Immature natural killer cell (primary cell): ENCODE measurements at regions not wholly inside any gene's neighbourhood (a gene's known extent, or its start where the extent isn't known, plus 50 kb on each side); places are given as distances from the start of the nearest gene placed in this dataset.
A peak's percentile ranks its signal among the peaks of the same experiment; 100 is the strongest.

Experiments
- DNase-seq, 3 donors: peaks; one replicate each; pipeline ENCODE4 v3.0.0; 2022; ENCODE audit warnings: mixed read lengths in 1 of 3
- H3K27ac Mint-ChIP-seq, 6 donors: one replicate each; pipeline ENCODE4 v1.8.0; 2020; ENCODE audit warnings: mixed read lengths in 6 of 6, mild to moderate bottlenecking in 5 of 6, inconsistent platforms in 4 of 6, moderate library complexity in 3 of 6
- H3K27me3 Mint-ChIP-seq, 3 donors: one replicate each; pipeline ENCODE4 v1.8.0; 2020 to 2021; ENCODE audit warnings: low read depth in 3 of 3, mild to moderate bottlenecking in 3 of 3, mixed read lengths in 3 of 3, moderate library complexity in 3 of 3, inconsistent platforms in 1 of 3
- H3K36me3 Mint-ChIP-seq, 3 donors: one replicate each; pipeline ENCODE4 v1.8.0; 2020; ENCODE audit warnings: mixed read lengths in 3 of 3, inconsistent platforms in 2 of 3, mild to moderate bottlenecking in 2 of 3
- H3K4me1 Mint-ChIP-seq, 2 donors: one replicate each; pipeline ENCODE4 v1.8.0; 2020; ENCODE audit warnings: inconsistent platforms in 2 of 2, mild to moderate bottlenecking in 2 of 2, mixed read lengths in 2 of 2, moderate library complexity in 1 of 2
- H3K4me3 Mint-ChIP-seq, 5 donors: one replicate each; pipeline ENCODE4 v1.8.0; 2020; ENCODE audit warnings: mild to moderate bottlenecking in 5 of 5, mixed read lengths in 5 of 5, inconsistent platforms in 3 of 5, moderate library complexity in 3 of 5
- H3K9me3 Mint-ChIP-seq, 6 donors: one replicate each; pipeline ENCODE4 v1.8.0; 2020; ENCODE audit warnings: mild to moderate bottlenecking in 6 of 6, mixed read lengths in 6 of 6, inconsistent platforms in 4 of 6, moderate library complexity in 3 of 6

GRCh38 chr17:36741019-36741902 lies 139.9 kb downstream of the MRM1 start:
- H3K36me3 Mint-ChIP-seq: peaks cover 0 to 4% (median 0%) of the 10 kb centered on the region in 3 donors
- peak overlapping the region in 3 of 6 donors; percentile 0 to 20 (median 17) for H3K27ac Mint-ChIP-seq
- peaks cover 0 to 1% (median 0%) of the 10 kb centered on the region in 3 donors for H3K27me3 Mint-ChIP-seq
- H3K4me1 Mint-ChIP-seq: peaks cover 0 to 2% of the 10 kb centered on the region in 2 donors
- no peak for DNase-seq
- no peak overlapping the region for H3K4me3 Mint-ChIP-seq
- peaks cover 0 to 2% (median 0%) of the 10 kb centered on the region in 6 donors for H3K9me3 Mint-ChIP-seq

- peak overlapping the region in 1 of 6 donors; percentile 49 for H3K27ac Mint-ChIP-seq
- peaks cover 0 to 2% (median 0%) of the 10 kb centered on the region in 6 donors for H3K9me3 Mint-ChIP-seq
- H3K27me3 Mint-ChIP-seq: peaks cover 0 to 2% (median 0%) of the 10 kb centered on the region in 3 donors
- DNase-seq: no peak
- H3K4me3 Mint-ChIP-seq: no peak overlapping the region
- peaks cover 0 to 4% (median 0%) of the 10 kb centered on the region in 3 donors for H3K36me3 Mint-ChIP-seq
- H3K4me1 Mint-ChIP-seq: peaks cover 0 to 2% of the 10 kb centered on the region in 2 donors
Observed at GRCh38 chr17:36742267-36743000, 141.1 kb downstream of the MRM1 start.

DNA sequence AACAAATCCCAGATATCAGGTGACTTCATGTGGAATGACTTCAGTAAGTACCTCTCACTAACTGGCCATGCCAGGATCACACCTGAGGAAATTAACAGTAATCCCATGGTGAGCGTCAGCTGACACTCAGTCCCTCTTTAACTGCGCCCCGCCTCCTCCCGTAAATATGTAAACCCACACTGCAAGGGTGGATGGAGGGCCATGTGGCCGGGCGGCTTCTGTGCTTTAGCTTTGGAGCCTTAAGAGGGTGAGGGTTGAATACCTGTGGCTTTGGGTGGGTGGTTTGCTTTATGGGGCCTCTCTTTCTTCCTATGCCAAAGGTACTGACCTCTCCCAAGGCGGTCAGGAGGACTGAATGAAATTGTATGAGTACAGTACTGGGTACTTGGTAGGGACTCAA lies 141.7 kb downstream of the MRM1 start:
- H3K4me3 Mint-ChIP-seq: no peak overlapping the region
- no peak overlapping the region for H3K27ac Mint-ChIP-seq
- H3K36me3 Mint-ChIP-seq: peaks cover 0 to 4% (median 0%) of the 10 kb centered on the region in 3 donors
- DNase-seq: no peak
- H3K9me3 Mint-ChIP-seq: peaks cover 0 to 2% (median 0%) of the 10 kb centered on the region in 6 donors
- H3K4me1 Mint-ChIP-seq: peaks cover 0 to 2% of the 10 kb centered on the region in 2 donors
- peaks cover 0 to 2% (median 2%) of the 10 kb centered on the region in 3 donors for H3K27me3 Mint-ChIP-seq

GRCh38 chr17:36746381-36747053 lies 145.1 kb downstream of the MRM1 start:
- no peak overlapping the region for H3K27ac Mint-ChIP-seq
- H3K9me3 Mint-ChIP-seq: peaks cover 0 to 2% (median 0%) of the 10 kb centered on the region in 6 donors
- H3K4me1 Mint-ChIP-seq: peaks cover 0 to 2% of the 10 kb centered on the region in 2 donors

GRCh38 chr17:36747861-36748260 lies 146.5 kb downstream of the MRM1 start:
- no peaks in the 10 kb centered on the region for H3K4me1 Mint-ChIP-seq
- H3K4me3 Mint-ChIP-seq: no peak overlapping the region
- H3K27me3 Mint-ChIP-seq: peaks cover 0 to 4% (median 3%) of the 10 kb centered on the region in 3 donors

More at GRCh38 chr17:36746381-36747053, 145.1 kb downstream of the MRM1 start:
- Mint-ChIP-seq H3K36me3 (peaks cover 0 to 4% (median 0%) of the 10 kb centered on the region in 3 donors), H3K27me3 (peaks cover 0 to 4% (median 2%) of the 10 kb centered on the region in 3 donors), H3K4me3 (no peak overlapping the region)
- no peak for DNase-seq

DNA sequence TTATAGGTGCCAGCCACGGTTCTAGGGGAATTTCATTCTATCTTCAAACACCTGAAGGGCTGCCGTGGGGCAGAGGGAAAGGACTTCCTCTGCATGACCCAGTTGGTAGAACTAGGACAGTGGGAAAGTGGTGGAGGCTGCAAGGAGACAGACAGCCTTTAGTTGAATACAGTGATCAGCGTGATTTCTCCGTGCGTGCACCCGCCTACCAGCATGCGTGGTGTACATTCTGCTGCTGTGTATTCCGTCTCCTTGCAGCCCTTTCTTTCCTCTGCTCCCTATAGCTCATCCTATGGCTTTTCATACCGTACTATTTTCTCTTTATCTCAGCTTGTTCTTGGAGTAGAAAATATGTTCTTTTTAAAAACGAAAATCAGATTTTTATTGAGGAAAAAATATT lies 146.9 kb downstream of the MRM1 start:
- Mint-ChIP-seq H3K9me3 (peaks cover 0 to 2% (median 0%) of the 10 kb centered on the region in 6 donors), H3K4me3 (no peak overlapping the region), H3K4me1 (no peaks in the 10 kb centered on the region), H3K27me3 (peaks cover 0 to 4% (median 3%) of the 10 kb centered on the region in 3 donors), H3K36me3 (no peaks in the 10 kb centered on the region), H3K27ac (no peak overlapping the region)
- no peak for DNase-seq

More at GRCh38 chr17:36747861-36748260, 146.5 kb downstream of the MRM1 start:
- no peak overlapping the region for H3K27ac Mint-ChIP-seq
- no peak for DNase-seq
- peaks cover 0 to 2% (median 0%) of the 10 kb centered on the region in 6 donors for H3K9me3 Mint-ChIP-seq
- no peaks in the 10 kb centered on the region for H3K36me3 Mint-ChIP-seq

- Mint-ChIP-seq H3K4me1 (no peaks in the 10 kb centered on the region), H3K27me3 (peaks cover 0 to 5% (median 5%) of the 10 kb centered on the region in 3 donors), H3K27ac (no peak overlapping the region), H3K36me3 (no peaks in the 10 kb centered on the region), H3K9me3 (no peaks in the 10 kb centered on the region), H3K4me3 (no peak overlapping the region)
- no peak for DNase-seq
Observed at GRCh38 chr17:36749493-36749892, 148.1 kb downstream of the MRM1 start.

- Mint-ChIP-seq H3K4me1 (no peaks in the 10 kb centered on the region), H3K4me3 (no peak overlapping the region), H3K36me3 (no peaks in the 10 kb centered on the region), H3K9me3 (no peaks in the 10 kb centered on the region), H3K27ac (peak overlapping the region in 2 of 6 donors; percentile 31 to 81), H3K27me3 (peaks cover 0 to 5% (median 5%) of the 10 kb centered on the region in 3 donors)
- no peak for DNase-seq
Observed at GRCh38 chr17:36750316-36750885, 149.0 kb downstream of the MRM1 start.

- Mint-ChIP-seq H3K4me3 (no peak overlapping the region), H3K27me3 (peaks cover 0 to 13% (median 3%) of the 10 kb centered on the region in 3 donors), H3K9me3 (peaks cover 0 to 2% (median 0%) of the 10 kb centered on the region in 6 donors), H3K4me1 (no peaks in the 10 kb centered on the region), H3K36me3 (no peaks in the 10 kb centered on the region), H3K27ac (no peak overlapping the region)
- DNase-seq: no peak
Observed at GRCh38 chr17:36752096-36752888, 150.9 kb downstream of the MRM1 start.

DNA sequence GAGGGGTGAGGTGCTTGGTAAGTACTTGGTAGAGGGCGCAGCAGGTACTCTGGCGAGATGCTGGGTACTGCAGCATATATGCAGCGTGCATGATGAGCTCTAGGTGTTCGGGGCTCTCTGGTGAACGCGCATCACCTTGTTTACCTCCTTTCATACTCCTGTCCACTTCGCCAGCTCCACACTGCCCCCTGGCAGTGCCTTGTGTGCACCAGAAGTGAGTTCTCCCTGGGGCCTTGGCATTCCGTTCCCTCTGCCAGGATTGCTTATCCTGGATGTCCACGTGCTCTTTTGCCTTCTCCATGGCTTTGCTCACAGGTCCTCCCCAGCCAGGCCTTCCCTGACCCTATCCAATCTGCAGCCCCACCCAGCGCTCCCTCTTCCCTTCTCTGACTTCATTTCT lies 154.2 kb downstream of the MRM1 start:
- DNase-seq: peak; percentile 28 to 36 (median 34)
- H3K27me3 Mint-ChIP-seq: peaks cover 0 to 9% (median 3%) of the 10 kb centered on the region in 3 donors
- peak overlapping the region in 1 of 6 donors; percentile 8 for H3K27ac Mint-ChIP-seq

DNA sequence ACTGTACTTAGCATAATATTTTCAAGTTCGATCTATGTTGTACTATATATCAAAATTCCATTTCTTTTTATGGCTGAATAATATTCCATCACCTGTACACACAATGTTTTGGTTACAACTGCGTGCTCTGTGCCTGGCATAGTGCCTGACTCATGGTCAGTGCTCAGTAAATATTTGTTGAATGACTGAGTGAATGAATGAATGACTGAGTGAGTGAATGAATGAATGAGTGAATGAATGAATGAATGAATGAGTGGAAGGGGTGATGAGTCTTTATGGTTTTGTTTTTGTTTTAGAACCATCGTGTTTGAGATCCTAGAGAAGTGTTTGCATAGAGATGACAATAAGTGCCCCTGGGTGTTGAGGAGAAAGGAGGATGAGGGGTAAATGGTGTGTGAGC lies 155.3 kb downstream of the MRM1 start:
- H3K27me3 Mint-ChIP-seq: peaks cover 0 to 9% (median 3%) of the 10 kb centered on the region in 3 donors
- no peaks in the 10 kb centered on the region for H3K36me3 Mint-ChIP-seq
- no peak overlapping the region for H3K4me3 Mint-ChIP-seq
- H3K9me3 Mint-ChIP-seq: peaks cover 0 to 2% (median 0%) of the 10 kb centered on the region in 6 donors
- H3K4me1 Mint-ChIP-seq: no peaks in the 10 kb centered on the region
- DNase-seq: no peak
- H3K27ac Mint-ChIP-seq: no peak overlapping the region

More for the DNA sequence above, 154.2 kb downstream of the MRM1 start:
- Mint-ChIP-seq H3K4me3 (no peak overlapping the region), H3K4me1 (no peaks in the 10 kb centered on the region), H3K9me3 (peaks cover 0 to 2% (median 0%) of the 10 kb centered on the region in 6 donors), H3K36me3 (no peaks in the 10 kb centered on the region)

DNA sequence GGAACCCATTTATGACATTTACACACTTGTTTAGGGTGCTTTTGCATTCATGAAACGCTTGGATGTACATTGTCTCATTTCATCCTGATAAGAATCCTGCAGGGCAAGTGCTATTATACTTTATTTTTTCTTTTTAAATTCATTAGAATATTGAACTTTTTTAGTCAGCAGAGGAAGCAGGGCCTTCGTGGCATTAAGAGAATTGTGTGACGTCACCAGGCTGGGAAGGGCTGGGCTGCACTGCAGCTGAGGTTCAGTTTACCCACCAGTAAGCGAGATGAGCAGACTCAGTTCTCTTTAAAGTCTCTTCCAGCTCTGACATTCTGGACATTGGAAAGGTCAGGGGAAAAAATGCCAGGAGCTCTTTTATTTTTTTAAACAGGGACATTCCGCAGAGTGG lies 159.0 kb downstream of the MRM1 start:
- Mint-ChIP-seq H3K4me3 (no peak overlapping the region), H3K27ac (no peak overlapping the region), H3K4me1 (peaks cover 6 to 11% of the 10 kb centered on the region in 2 donors), H3K9me3 (peaks cover 0 to 2% (median 0%) of the 10 kb centered on the region in 6 donors), H3K27me3 (peaks cover 0 to 11% (median 1%) of the 10 kb centered on the region in 3 donors), H3K36me3 (no peaks in the 10 kb centered on the region)
- no peak for DNase-seq
